ENCODE measurements at regions not wholly inside any gene's neighbourhood (a gene's known extent, or its start where the extent isn't known, plus 50 kb on each side); places are given as distances from the start of the nearest gene placed in this dataset.

DNA sequence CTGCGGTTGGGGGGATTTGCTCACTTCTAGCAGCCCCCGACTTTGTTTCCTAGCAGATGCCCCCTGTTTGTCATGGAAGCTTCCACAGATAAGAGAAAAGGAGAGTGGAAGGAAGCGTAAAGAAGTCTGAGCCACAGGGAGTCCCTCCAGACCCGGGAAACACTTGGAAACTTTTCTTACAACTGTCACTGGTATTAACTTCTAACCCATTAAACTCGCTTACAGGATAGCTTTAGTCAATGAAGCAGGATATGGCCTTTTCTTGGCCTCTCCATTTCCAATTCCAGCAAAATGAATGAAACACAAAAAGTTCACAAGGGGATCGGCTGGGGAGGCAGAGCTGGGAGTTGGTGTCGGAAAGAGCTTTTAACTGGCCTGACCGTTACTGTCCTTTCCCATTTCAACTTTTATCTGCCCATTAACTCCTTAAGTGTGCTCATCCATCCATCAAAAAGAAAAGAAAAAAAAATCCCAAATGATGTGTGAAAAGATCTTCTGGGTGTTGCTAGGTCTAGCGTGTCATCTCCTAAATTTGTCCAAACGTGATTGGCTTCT lies 231.9 kb upstream of the ARGLU1 start:
- CTCF ChIA-PET: no interaction called here
- DNase-seq (no peak), ATAC-seq (ENCODE audit: poor library complexity) (no peak)
- peaks cover 18% of the 10 kb centered on the region for H3K27me3 Mint-ChIP-seq
- Histone ChIP-seq H3K36me3 (ENCODE audit: insufficient read depth, low read length) (no peaks in the 10 kb centered on the region), H3K4me1 (ENCODE audit: insufficient read depth, low read length) (no peaks in the 10 kb centered on the region), H3K9me3 (ENCODE audit: control insufficient read depth in 1 of 2, insufficient read depth in 1 of 2, low read length in 2 of 2) (peaks cover 0 to 12% of the 10 kb centered on the region in 2 experiments), H3K27ac (ENCODE audit: low read depth in 1 of 2, low read length in 2 of 2) (no peak overlapping the region), H3K4me3 (ENCODE audit: low read length) (no peak overlapping the region), H3K27me3 (ENCODE audit: control insufficient read depth in 1 of 2, insufficient read depth in 2 of 2, low read length in 2 of 2) (peaks cover 0 to 3% of the 10 kb centered on the region in 2 experiments)
- H3K9me3 Mint-ChIP-seq: no peaks in the 10 kb centered on the region
- H3K36me3 Mint-ChIP-seq (ENCODE audit: low read depth): no peaks in the 10 kb centered on the region
- H3K4me3 Mint-ChIP-seq: no peak overlapping the region
- no peaks in the 10 kb centered on the region for H3K4me1 Mint-ChIP-seq (ENCODE audit: low read depth)
- intact Hi-C loops (cut with DNase I, micrococcal nuclease): no loop called here
- no peak overlapping the region for H3K27ac Mint-ChIP-seq
- TF ChIP-seq, protein P1, sequence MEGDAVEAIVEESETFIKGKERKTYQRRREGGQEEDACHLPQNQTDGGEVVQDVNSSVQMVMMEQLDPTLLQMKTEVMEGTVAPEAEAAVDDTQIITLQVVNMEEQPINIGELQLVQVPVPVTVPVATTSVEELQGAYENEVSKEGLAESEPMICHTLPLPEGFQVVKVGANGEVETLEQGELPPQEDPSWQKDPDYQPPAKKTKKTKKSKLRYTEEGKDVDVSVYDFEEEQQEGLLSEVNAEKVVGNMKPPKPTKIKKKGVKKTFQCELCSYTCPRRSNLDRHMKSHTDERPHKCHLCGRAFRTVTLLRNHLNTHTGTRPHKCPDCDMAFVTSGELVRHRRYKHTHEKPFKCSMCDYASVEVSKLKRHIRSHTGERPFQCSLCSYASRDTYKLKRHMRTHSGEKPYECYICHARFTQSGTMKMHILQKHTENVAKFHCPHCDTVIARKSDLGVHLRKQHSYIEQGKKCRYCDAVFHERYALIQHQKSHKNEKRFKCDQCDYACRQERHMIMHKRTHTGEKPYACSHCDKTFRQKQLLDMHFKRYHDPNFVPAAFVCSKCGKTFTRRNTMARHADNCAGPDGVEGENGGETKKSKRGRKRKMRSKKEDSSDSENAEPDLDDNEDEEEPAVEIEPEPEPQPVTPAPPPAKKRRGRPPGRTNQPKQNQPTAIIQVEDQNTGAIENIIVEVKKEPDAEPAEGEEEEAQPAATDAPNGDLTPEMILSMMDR (IDR thresholded peaks at IDR 0.05): no peak
- POLR2A ChIA-PET: no interaction called here

DNA sequence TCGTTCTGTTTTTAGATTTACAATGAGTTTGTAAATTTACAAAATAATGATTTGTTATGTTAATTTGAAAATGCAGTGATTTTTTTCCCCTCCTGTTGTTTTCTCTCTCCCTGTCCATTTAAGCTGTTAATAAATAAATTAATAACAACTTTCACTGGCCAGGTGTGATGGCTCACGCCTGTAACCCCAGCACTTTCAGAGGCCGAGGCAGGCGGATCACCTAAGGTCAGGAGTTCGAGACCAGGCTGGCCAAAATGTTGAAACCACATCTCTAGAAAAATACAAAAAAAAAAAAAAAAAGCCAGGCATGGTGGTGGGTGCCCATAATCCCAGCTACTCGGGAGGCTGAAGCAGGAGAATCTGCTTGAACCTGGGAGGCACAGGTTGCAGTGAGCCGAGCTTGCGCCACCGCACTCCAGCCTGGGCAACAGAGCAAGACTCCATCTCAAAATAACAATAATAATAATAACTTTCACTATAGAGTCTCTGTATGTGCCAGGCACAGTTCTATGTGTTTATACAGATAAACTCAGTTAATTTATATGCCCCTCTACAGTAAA lies 229.2 kb upstream of the ARGLU1 start:
- DNase-seq (no peak), ATAC-seq (ENCODE audit: poor library complexity) (no peak)
- H3K36me3 Mint-ChIP-seq (ENCODE audit: low read depth): no peaks in the 10 kb centered on the region
- H3K27me3 Mint-ChIP-seq: peaks cover 18% of the 10 kb centered on the region
- POLR2A ChIA-PET: no interaction called here
- Histone ChIP-seq H3K27me3 (ENCODE audit: control insufficient read depth in 1 of 2, insufficient read depth in 2 of 2, low read length in 2 of 2) (peaks cover 0 to 3% of the 10 kb centered on the region in 2 experiments), H3K4me3 (ENCODE audit: low read length) (no peak overlapping the region), H3K9me3 (ENCODE audit: control insufficient read depth in 1 of 2, insufficient read depth in 1 of 2, low read length in 2 of 2) (peaks cover 0 to 4% of the 10 kb centered on the region in 2 experiments), H3K4me1 (ENCODE audit: insufficient read depth, low read length) (no peaks in the 10 kb centered on the region), H3K27ac (ENCODE audit: low read depth in 1 of 2, low read length in 2 of 2) (no peak overlapping the region), H3K36me3 (ENCODE audit: insufficient read depth, low read length) (no peaks in the 10 kb centered on the region)
- CTCF ChIA-PET: no interaction called here
- no peak overlapping the region for H3K4me3 Mint-ChIP-seq
- TF ChIP-seq, protein P1 (IDR thresholded peaks at IDR 0.05): no peak
- H3K27ac Mint-ChIP-seq: no peak overlapping the region
- intact Hi-C loops (cut with DNase I, micrococcal nuclease): no loop called here
- no peaks in the 10 kb centered on the region for H3K9me3 Mint-ChIP-seq
- no peaks in the 10 kb centered on the region for H3K4me1 Mint-ChIP-seq (ENCODE audit: low read depth)

- no peak for DNase-seq
- Histone ChIP-seq H3K27me3 (ENCODE audit: control insufficient read depth in 1 of 2, insufficient read depth in 2 of 2, low read length in 2 of 2) (peaks cover 0 to 3% of the 10 kb centered on the region in 2 experiments), H3K36me3 (ENCODE audit: insufficient read depth, low read length) (no peaks in the 10 kb centered on the region), H3K27ac (ENCODE audit: low read depth in 1 of 2, low read length in 2 of 2) (no peak overlapping the region), H3K4me3 (ENCODE audit: low read length) (no peak overlapping the region), H3K9me3 (ENCODE audit: control insufficient read depth in 1 of 2, insufficient read depth in 1 of 2, low read length in 2 of 2) (peaks cover 0 to 4% of the 10 kb centered on the region in 2 experiments), H3K4me1 (ENCODE audit: insufficient read depth, low read length) (no peaks in the 10 kb centered on the region)
- ChIA-PET CTCF (no interaction called here), POLR2A (no interaction called here)
- H3K36me3 Mint-ChIP-seq (ENCODE audit: low read depth): no peaks in the 10 kb centered on the region
- peak overlapping the region; percentile 68 for H3K4me3 Mint-ChIP-seq
- intact Hi-C loops (cut with DNase I, micrococcal nuclease): no loop called here
- H3K27me3 Mint-ChIP-seq: peaks cover 18% of the 10 kb centered on the region
- ATAC-seq (ENCODE audit: poor library complexity): no peak
- TF ChIP-seq, protein P1 (IDR thresholded peaks at IDR 0.05): no peak
- H3K27ac Mint-ChIP-seq: no peak overlapping the region
- no peaks in the 10 kb centered on the region for H3K4me1 Mint-ChIP-seq (ENCODE audit: low read depth)
- no peaks in the 10 kb centered on the region for H3K9me3 Mint-ChIP-seq
Measured at GRCh38 chr13:106796280-106797047, 228.5 kb upstream of the ARGLU1 start.

Data from CD4-positive, alpha-beta T cell (primary cell).